IMR-90 (cell line): ENCODE measurements at regions not wholly inside any gene's neighbourhood (a gene's known extent, or its start where the extent isn't known, plus 50 kb on each side); places are given as distances from the start of the nearest gene placed in this dataset.

Source experiments
- ATAC-seq: fragments of 200-7000 bp; cut with Tn5 transposase; 2 replicates; pipeline ENCODE4 v1.9.1; 2020; ENCODE audit warnings: low read depth, mild to moderate bottlenecking, moderate library complexity
- BruUV-seq: library from RNA; stranded (reverse); fragments of 400-500 nt; replicated peaks from 2 replicates; lab custom pipeline; 2021; lab: Mats Ljungman, UMichigan
- CTCF ChIA-PET: fragments of 300-600 bp; formaldehyde crosslinking; extraction: SDS; loops from one replicate; lab custom pipeline; 2021; ENCODE audit warnings: antibody characterized with exemption; lab: Yijun Ruan, JAX
- POLR2A ChIA-PET: fragments of 300-600 bp; sonication (Branson Sonifier 250); formaldehyde crosslinking; loops from one replicate; lab custom pipeline; 2022; ENCODE audit warnings: antibody characterized with exemption; ENCODE audit not compliant: unreplicated experiment; lab: Charles Lee
- DNase-seq: peaks from one replicate; pipeline ENCODE4 v3.0.0; 2013
- H2AFZ ChIP-seq: replicated peaks from 2 replicates; pipeline ENCODE3; 2013; ENCODE audit warnings: low read length, mild to moderate bottlenecking; ENCODE audit not compliant: poor library complexity
- H2AK5ac ChIP-seq: 2 replicates; pipeline ENCODE4 v1.6.1; 2013; ENCODE audit warnings: low read depth, low read length, inconsistent platforms
- H2AK9ac ChIP-seq: replicated peaks from 2 replicates; pipeline ENCODE3; 2013; ENCODE audit warnings: mild to moderate bottlenecking, low read depth, low read length, moderate library complexity; ENCODE audit not compliant: poor library complexity
- H2BK120ac ChIP-seq: 2 replicates; pipeline ENCODE4 v1.6.1; 2013; ENCODE audit warnings: low read depth, low read length, inconsistent platforms
- H2BK15ac ChIP-seq: 3 replicates; pipeline ENCODE4 v1.6.1; 2013; ENCODE audit warnings: low read depth, low read length, inconsistent platforms
- H2BK20ac ChIP-seq: 2 replicates; pipeline ENCODE4 v1.6.1; 2013; ENCODE audit warnings: low read depth, mild to moderate bottlenecking, inconsistent platforms, low read length, moderate library complexity
- H2BK5ac ChIP-seq: 2 replicates; pipeline ENCODE4 v1.6.1; 2013; ENCODE audit warnings: mild to moderate bottlenecking, low read depth, low read length, inconsistent platforms; ENCODE audit not compliant: poor library complexity, severe bottlenecking
- H3K14ac ChIP-seq: replicated peaks from 2 replicates; pipeline ENCODE4 v1.6.1; 2013; ENCODE audit warnings: low read depth, low read length, inconsistent platforms
- H3K18ac ChIP-seq: 2 replicates; pipeline ENCODE4 v1.6.1; 2013; ENCODE audit warnings: low read depth, low read length, control low read depth
- H3K23ac ChIP-seq: 2 replicates; pipeline ENCODE4 v1.6.1; 2013; ENCODE audit warnings: low read depth, low read length, inconsistent platforms
- H3K27ac ChIP-seq: 2 replicates; pipeline ENCODE4 v1.5.1; 2013; ENCODE audit warnings: mild to moderate bottlenecking, control low read depth, low read length; ENCODE audit not compliant: insufficient read depth
- H3K27me3 ChIP-seq: 2 replicates; pipeline ENCODE4 v1.6.1; 2013; ENCODE audit warnings: low read length; ENCODE audit not compliant: control insufficient read depth, insufficient read depth
- H3K36me3 ChIP-seq: 2 replicates; pipeline ENCODE4 v1.6.1; 2013; ENCODE audit warnings: low read length, mixed read lengths; ENCODE audit not compliant: control insufficient read depth, insufficient read depth
- H3K4ac ChIP-seq: 2 replicates; pipeline ENCODE4 v1.6.1; 2013; ENCODE audit warnings: low read depth, low read length, inconsistent platforms
- H3K4me1 ChIP-seq: 2 replicates; pipeline ENCODE4 v1.6.1; 2013; ENCODE audit warnings: low read length, mixed read lengths; ENCODE audit not compliant: control insufficient read depth, insufficient read depth
- H3K4me2 ChIP-seq: 2 replicates; pipeline ENCODE4 v1.6.1; 2013; ENCODE audit warnings: low read depth, mild to moderate bottlenecking, control low read depth, low read length, moderate library complexity
- H3K4me3 ChIP-seq: 2 replicates; pipeline ENCODE4 v1.5.1; 2013; ENCODE audit warnings: low read depth, mild to moderate bottlenecking, control low read depth, low read length, moderate library complexity; ENCODE audit not compliant: insufficient read depth
- H3K56ac ChIP-seq: 2 replicates; pipeline ENCODE4 v1.6.1; 2013; ENCODE audit warnings: low read length, inconsistent platforms; ENCODE audit not compliant: insufficient read depth; ENCODE audit errors: extremely low read depth
- H3K79me1 ChIP-seq, 2 experiments: 2 replicates each; pipeline ENCODE4 v1.6.1; 2013; ENCODE audit warnings: low read length in 2 of 2, inconsistent platforms in 1 of 2, low read depth in 1 of 2
- H3K9ac ChIP-seq: 2 replicates; pipeline ENCODE4 v1.6.1; 2013; ENCODE audit warnings: low read depth, low read length, control low read depth
- H3K9me1 ChIP-seq: 2 replicates; pipeline ENCODE4 v1.6.1; 2013; ENCODE audit warnings: low read length, inconsistent platforms; ENCODE audit not compliant: insufficient read depth
- H3K9me3 ChIP-seq: 2 replicates; pipeline ENCODE4 v1.6.1; 2013; ENCODE audit warnings: low read length; ENCODE audit not compliant: control insufficient read depth, insufficient read depth
- H4K20me1 ChIP-seq: 2 replicates; pipeline ENCODE4 v1.6.1; 2013; ENCODE audit warnings: low read length, inconsistent platforms; ENCODE audit not compliant: insufficient read depth
- H4K5ac ChIP-seq: 2 replicates; pipeline ENCODE4 v1.6.1; 2013; ENCODE audit warnings: mild to moderate bottlenecking, low read depth, low read length, control low read depth
- H4K8ac ChIP-seq, 2 experiments: 2 replicates each; pipeline ENCODE4 v1.6.1; 2013; ENCODE audit warnings: low read depth in 2 of 2, low read length in 2 of 2, control low read depth in 1 of 2, inconsistent platforms in 1 of 2
- H4K91ac ChIP-seq: 2 replicates; pipeline ENCODE4 v1.6.1; 2013; ENCODE audit warnings: low read depth, low read length, inconsistent platforms; ENCODE audit not compliant: insufficient read depth
- BHLHE40 ChIP-seq: fragments of 150-350 bp; IDR thresholded peaks from 2 replicates; pipeline ENCODE4 v1.6.1; 2016; ENCODE audit warnings: mild to moderate bottlenecking, low read depth, low read length
- CHD1 ChIP-seq: IDR thresholded peaks from 2 replicates; pipeline ENCODE4 v1.6.1; 2012; ENCODE audit warnings: low read depth, low read length, improper control_type of control experiment
- FOS ChIP-seq: fragments of 150-350 bp; IDR thresholded peaks from 2 replicates; pipeline ENCODE4 v1.6.1; 2016; ENCODE audit warnings: low read depth, low read length
- MAFK ChIP-seq: IDR thresholded peaks from 2 replicates; pipeline ENCODE4 v1.6.1; 2012; ENCODE audit warnings: low read depth, low read length, improper control_type of control experiment
- MAZ ChIP-seq: IDR thresholded peaks from 2 replicates; pipeline ENCODE4 v1.6.1; 2012; ENCODE audit warnings: low read depth, mild to moderate bottlenecking, low read length, improper control_type of control experiment, moderate library complexity, borderline replicate concordance
- MXI1 ChIP-seq: IDR thresholded peaks from 2 replicates; pipeline ENCODE4 v1.6.1; 2012; ENCODE audit warnings: low read depth, mild to moderate bottlenecking, low read length, moderate library complexity, borderline replicate concordance
- NFE2L2 ChIP-seq: fragments of 150-350 bp; IDR thresholded peaks from 2 replicates; pipeline ENCODE4 v1.6.1; 2016; ENCODE audit warnings: low read depth, mild to moderate bottlenecking, low read length
- RAD21 ChIP-seq: IDR thresholded peaks from 2 replicates; pipeline ENCODE4 v1.6.1; 2012; ENCODE audit warnings: low read length, improper control_type of control experiment
- SMC3 ChIP-seq: fragments of 150-350 bp; IDR thresholded peaks from 2 replicates; pipeline ENCODE4 v1.6.1; 2016; ENCODE audit warnings: low read depth, mild to moderate bottlenecking, antibody characterized with exemption, low read length, moderate library complexity
- USF2 ChIP-seq: fragments of 150-350 bp; IDR thresholded peaks from 2 replicates; pipeline ENCODE4 v1.6.1; 2017; ENCODE audit warnings: mild to moderate bottlenecking, antibody characterized with exemption, low read length, low read depth
- WGBS, 2 experiments: methylation state at CpG; one replicate each; pipeline versions ENCODE4 v1.1.5 to v1.1.7; 2013; ENCODE audit warnings: missing lambda C conversion rate in 2 of 2; ENCODE audit not compliant: insufficient read length in 1 of 2; ENCODE audit errors: extremely low coverage in 2 of 2; 5-methylcytosine and 5-hydroxymethylcytosine counted together
- dilution Hi-C: fragments of 300-500 bp; cut with HindIII; formaldehyde crosslinking; loops from one replicate; pipeline ENCODE4 v1.14.3; 2018; ENCODE audit warnings: low sequenced_read_pairs; ENCODE audit not compliant: unreplicated experiment
- in situ Hi-C: fragments of 300-500 bp; cut with MboI; formaldehyde crosslinking; loops from 3 replicates; pipeline ENCODE4 v1.14.3; 2019; ENCODE audit warnings: low sequenced_read_pairs, inconsistent platforms, mixed read lengths
- intact Hi-C: fragments of 100-400 bp; cut with micrococcal nuclease; formaldehyde crosslinking; loops from 2 replicates; pipeline ENCODE4 v1.10.0; 2022
- TF ChIP-seq, protein P1 (sequence below): conservative IDR thresholded peaks from 2 replicates; pipeline ENCODE4 v1.5.1; 2012; ENCODE audit warnings: mild to moderate bottlenecking, low read depth, low read length, improper control_type of control experiment

- no TSS peak for BruUV-seq
- Histone ChIP-seq H3K56ac (no peak overlapping the region), H3K4me2 (no peak overlapping the region), H4K91ac (no peak overlapping the region; the same call in 1 of the 2 replicates), H2BK5ac (peak overlapping the region; percentile 76), H3K4me1 (no peaks in the 10 kb centered on the region), H3K9me3 (peaks cover 2% of the 10 kb centered on the region), H4K8ac (peak overlapping the region in 1 of 2 experiments; percentile 77; a peak in 1 of 4 replicates), H3K27me3 (no peaks in the 10 kb centered on the region), H2AK5ac (no peak overlapping the region), H3K79me1 (no peaks in the 10 kb centered on the region), H3K18ac (peak overlapping the region; percentile 89; the same call in 1 of the 2 replicates), H3K9ac (no peak overlapping the region), H3K4ac (no peak overlapping the region; the same call in 1 of the 2 replicates), H2BK120ac (peak overlapping the region; percentile 75; the same call in 1 of the 2 replicates), H3K14ac (peak overlapping the region; percentile 90; the same call in 1 of the 2 replicates), H2BK15ac (no peak overlapping the region), H3K36me3 (no peaks in the 10 kb centered on the region), H4K20me1 (no peaks in the 10 kb centered on the region), H3K23ac (no peak overlapping the region), H3K4me3 (no peak overlapping the region), H2BK20ac (peak overlapping the region; percentile 82; the same call in 1 of the 2 replicates), H4K5ac (no peak overlapping the region), H3K27ac (no peak overlapping the region), H2AFZ (no peak overlapping the region), H2AK9ac (no peak overlapping the region), H3K9me1 (no peaks in the 10 kb centered on the region)
- peak; percentile 81 for DNase-seq
- CTCF ChIA-PET, result no interaction called here
- in situ Hi-C loops, result no loop called here
- TF ChIP-seq BHLHE40, result no peak
- TF ChIP-seq, protein P1, sequence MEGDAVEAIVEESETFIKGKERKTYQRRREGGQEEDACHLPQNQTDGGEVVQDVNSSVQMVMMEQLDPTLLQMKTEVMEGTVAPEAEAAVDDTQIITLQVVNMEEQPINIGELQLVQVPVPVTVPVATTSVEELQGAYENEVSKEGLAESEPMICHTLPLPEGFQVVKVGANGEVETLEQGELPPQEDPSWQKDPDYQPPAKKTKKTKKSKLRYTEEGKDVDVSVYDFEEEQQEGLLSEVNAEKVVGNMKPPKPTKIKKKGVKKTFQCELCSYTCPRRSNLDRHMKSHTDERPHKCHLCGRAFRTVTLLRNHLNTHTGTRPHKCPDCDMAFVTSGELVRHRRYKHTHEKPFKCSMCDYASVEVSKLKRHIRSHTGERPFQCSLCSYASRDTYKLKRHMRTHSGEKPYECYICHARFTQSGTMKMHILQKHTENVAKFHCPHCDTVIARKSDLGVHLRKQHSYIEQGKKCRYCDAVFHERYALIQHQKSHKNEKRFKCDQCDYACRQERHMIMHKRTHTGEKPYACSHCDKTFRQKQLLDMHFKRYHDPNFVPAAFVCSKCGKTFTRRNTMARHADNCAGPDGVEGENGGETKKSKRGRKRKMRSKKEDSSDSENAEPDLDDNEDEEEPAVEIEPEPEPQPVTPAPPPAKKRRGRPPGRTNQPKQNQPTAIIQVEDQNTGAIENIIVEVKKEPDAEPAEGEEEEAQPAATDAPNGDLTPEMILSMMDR, result no peak
- no peak for TF ChIP-seq USF2
- no peak for TF ChIP-seq MAZ
- peak; percentile 20; the same call in 1 of the 2 replicates for TF ChIP-seq SMC3
- TF ChIP-seq NFE2L2, result no peak
- peak; percentile 46 for TF ChIP-seq FOS
- 0 out of 2 replicates have a peak, but pooled peaks have one; percentile 0 for TF ChIP-seq MAFK
- no peak for TF ChIP-seq CHD1
- no peak for TF ChIP-seq MXI1
- TF ChIP-seq RAD21, result no peak
- dilution Hi-C loops, result no loop called here
- WGBS, 2 experiments, result no CpG with 5 or more reads among the region's 1 CpG
- intact Hi-C loops, result no loop called here
- peak; percentile 91 for ATAC-seq
- POLR2A ChIA-PET, result no interaction called here
Observed at GRCh38 chr6:105824732-105825131, 261.4 kb upstream of the PRDM1 start.
